HG03139 (cell line): ENCODE measurements at regions not wholly inside any gene's neighbourhood (a gene's known extent, or its start where the extent isn't known, plus 50 kb on each side); places are given as distances from the start of the nearest gene placed in this dataset.

ENCODE experiments used
- ATAC-seq: cut with Tn5 transposase; IDR thresholded peaks from one replicate; pipeline ENCODE4 v1.9.1; 2021; ENCODE audit not compliant: unreplicated experiment

DNA sequence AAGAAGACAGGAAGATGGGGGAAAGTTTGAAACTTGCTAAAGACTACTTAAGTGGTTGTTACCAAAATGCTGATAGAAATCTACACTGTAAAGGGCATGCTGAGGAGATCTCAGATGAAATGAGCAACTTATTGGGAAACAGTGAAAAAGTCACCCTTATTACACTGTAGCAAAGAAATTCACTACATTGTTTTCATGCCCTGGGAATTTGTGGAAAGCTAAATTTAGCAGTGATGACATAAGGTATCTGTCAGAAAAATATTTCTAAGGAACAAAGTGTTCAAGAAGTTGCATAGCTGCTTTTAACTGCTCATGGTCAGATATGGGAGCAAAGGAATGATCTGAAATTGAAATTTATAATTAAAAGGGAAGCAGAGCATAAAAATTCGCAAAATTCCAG lies 702.4 kb upstream of the LRRC4C start:
- no peak for ATAC-seq

DNA sequence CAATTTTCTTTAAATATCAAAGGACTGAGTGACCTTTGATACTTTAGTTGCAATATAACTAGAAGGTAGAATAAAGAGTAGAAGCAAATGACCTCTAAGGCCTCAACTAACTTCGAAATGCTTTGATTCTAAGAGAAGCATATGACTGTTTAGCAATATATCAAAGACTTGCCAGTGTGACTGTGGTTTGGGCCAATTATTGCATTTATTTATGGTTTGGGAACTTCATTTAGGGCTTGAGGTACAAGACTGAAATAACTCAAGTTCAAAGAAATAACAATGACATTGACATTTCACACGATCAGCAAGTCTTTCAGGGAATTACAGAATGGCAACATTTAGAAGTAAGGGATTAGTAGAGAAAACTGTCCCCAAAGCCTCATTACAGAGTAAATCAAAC lies 709.7 kb upstream of the LRRC4C start:
- ATAC-seq, result no peak

DNA sequence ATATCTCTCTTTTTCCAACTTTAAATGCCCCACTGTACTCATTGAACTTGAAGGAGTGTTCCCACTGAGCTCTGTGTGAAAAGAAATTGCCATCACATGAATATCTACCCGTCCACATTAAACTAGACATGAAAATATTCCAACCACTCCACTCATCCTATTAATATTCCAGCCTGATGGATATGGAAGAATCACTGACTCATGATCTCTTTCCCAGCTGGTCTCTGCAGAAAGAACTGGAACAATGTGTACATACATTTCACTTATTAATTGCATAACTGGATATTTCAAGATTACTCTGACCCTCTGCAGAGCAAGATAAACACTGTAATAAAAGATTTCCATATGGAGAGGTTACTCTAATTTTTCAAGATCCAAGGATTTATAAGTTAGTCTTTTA lies 711.1 kb upstream of the LRRC4C start:
- no peak for ATAC-seq

DNA sequence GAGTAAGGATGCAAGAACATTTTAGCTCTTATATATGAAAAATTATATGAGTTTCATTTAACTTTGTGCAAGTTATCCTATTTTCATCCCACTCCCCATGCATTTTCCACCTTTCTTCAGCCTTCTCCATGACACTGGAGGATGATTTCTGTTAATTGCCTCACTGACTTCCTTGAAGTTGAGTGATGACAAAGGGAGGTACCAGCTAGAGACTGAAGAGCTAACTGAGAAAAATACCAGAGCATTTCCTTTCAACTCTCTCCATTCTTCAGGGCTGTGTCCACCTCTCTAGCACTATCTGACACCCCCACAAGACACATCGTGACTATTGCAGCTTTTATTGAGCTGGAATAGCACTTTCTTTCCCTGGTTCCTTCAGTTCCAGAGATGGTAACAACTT lies 711.6 kb upstream of the LRRC4C start:
- no peak for ATAC-seq

DNA sequence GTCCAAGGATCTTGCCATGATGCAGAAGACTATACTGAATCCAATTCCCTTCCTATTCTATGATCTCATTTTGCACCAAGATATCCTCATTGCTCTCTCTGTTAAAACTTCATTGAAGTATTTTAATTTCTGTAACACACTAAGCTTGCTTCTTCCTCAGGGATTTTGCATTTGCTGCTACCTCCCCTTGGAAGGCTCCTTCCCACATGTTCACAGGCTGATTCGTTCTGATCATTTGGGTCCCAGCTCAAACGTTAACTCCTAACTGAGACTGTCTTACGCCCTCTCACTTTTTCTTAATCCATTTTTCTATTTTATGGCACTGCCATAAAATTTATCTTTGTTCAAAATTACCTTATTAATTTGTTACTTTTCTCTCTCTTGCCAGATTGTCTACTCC lies 713.0 kb upstream of the LRRC4C start:
- ATAC-seq, result no peak

- no peak for ATAC-seq
Measured at GRCh38 chr11:42175203-42175602, 715.8 kb upstream of the LRRC4C start.

GRCh38 chr11:42179216-42179615 lies 719.8 kb upstream of the LRRC4C start:
- ATAC-seq, result no peak

DNA sequence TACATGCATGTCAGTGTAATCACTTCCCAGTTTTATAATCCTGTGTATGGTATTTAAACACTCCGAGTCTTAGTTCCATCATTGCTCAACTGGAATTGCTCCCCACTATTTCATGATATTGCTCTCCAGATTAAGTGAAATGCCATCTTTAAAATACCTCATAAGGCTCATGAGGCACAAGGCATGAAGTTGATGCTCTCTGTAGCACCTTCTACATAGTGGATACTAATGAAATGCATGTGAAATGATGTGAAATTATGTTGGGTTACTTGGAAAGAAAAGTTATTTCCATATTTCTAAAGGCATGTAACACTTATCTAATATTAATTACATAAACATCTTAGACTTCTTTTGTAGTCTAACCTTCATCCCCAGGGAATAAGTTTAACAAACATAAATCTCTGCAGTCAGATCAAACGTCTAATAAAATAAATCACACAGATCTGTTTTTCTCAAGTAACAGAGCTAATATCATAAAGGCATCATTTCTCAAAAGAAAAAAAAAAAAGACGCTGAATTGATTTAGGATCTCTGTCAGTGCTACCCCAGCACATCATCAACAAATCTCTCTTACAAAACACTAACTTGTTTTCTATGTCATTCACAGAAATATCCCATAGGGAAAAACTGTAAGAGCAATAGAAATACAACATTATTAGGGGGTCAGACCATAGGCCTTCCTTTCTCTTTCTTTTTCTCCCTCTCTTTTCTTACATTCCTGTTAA lies 736.0 kb upstream of the LRRC4C start:
- ATAC-seq, result no peak

GRCh38 chr11:42200311-42200710 lies 740.9 kb upstream of the LRRC4C start:
- ATAC-seq, result no peak

- no peak for ATAC-seq
Measured at GRCh38 chr11:42201603-42202148, 742.2 kb upstream of the LRRC4C start.

- ATAC-seq, result no peak
Measured at GRCh38 chr11:42205518-42205917, 746.1 kb upstream of the LRRC4C start.

GRCh38 chr11:42225664-42226063 lies 766.2 kb upstream of the LRRC4C start:
- ATAC-seq, result no peak

- no peak for ATAC-seq
Measured at GRCh38 chr11:42232673-42233072, 773.2 kb upstream of the LRRC4C start.

DNA sequence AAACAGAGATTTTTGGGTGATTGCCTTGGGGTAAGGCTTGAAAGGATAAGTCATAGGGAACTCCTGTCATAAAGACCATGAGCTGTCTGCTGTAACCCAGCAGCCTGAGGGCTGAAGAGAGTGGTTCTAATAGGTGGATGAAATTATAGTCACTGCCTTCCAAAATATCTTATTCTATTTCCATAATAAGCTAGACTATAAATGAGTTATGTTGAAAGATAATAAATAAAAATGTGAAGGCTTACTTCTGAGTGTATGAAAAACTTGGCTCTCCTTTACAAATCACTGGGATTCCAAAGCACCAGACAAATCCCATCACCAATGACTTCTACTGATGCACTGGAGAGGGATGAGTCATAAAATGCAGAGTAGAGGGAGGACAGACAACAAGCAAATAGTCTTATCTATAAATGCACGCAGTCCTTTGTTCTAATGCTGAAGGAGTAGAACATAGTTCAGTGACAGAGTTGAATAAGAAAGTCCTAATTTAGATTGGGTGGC lies 775.0 kb upstream of the LRRC4C start:
- ATAC-seq, result no peak

DNA sequence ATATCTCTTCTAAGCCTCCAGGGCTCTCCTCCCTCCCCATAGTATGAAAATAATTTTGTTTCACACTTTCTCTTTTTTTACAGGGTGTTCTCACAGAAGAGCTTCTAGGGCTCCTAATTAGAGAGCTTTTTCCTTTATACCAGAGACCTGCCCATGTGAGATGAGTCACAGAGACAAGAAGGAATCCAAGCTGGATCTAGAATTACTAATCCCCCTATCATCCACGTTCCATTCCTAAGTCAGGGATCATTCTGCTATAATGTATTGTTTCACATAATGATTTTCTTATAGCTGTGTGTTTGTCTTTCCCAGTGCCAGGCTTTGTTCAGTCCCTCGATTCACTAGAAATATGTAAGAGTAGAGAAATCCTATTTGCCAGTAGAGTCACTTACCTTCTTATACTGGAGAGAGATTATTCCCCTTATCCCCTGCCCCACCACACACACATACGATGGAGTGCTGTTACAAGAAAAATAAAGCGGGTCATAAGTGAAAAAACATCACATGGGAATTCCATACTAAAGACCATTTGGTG lies 778.3 kb upstream of the LRRC4C start:
- no peak for ATAC-seq

- ATAC-seq, result no peak
Measured at GRCh38 chr11:42239188-42239587, 779.7 kb upstream of the LRRC4C start.

GRCh38 chr11:42243385-42243784 lies 783.9 kb upstream of the LRRC4C start:
- no peak for ATAC-seq

GRCh38 chr11:42244376-42244775 lies 784.9 kb upstream of the LRRC4C start:
- no peak for ATAC-seq

DNA sequence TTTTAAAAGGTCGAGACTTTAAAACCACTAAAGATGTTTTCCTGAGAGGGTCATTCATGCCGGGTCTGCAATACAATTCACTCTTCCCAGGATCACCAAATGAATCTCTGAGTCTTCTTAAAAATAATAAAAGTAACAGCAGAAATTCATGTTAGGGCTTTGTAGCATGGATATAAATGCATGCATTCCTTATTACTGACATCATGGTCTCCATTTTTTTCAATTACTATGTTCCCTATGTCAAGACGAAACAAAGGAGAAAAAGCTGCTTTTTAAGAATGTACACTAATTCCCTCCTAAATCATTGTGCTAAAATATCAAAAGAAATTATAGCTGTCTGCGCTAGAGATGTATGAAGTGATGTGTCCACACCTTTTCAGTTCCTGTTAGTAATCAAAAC lies 789.9 kb upstream of the LRRC4C start:
- ATAC-seq, result no peak

- no peak for ATAC-seq
Measured at GRCh38 chr11:42249956-42250355, 790.5 kb upstream of the LRRC4C start.

- no peak for ATAC-seq
Measured at GRCh38 chr11:42251984-42252383, 792.5 kb upstream of the LRRC4C start.

DNA sequence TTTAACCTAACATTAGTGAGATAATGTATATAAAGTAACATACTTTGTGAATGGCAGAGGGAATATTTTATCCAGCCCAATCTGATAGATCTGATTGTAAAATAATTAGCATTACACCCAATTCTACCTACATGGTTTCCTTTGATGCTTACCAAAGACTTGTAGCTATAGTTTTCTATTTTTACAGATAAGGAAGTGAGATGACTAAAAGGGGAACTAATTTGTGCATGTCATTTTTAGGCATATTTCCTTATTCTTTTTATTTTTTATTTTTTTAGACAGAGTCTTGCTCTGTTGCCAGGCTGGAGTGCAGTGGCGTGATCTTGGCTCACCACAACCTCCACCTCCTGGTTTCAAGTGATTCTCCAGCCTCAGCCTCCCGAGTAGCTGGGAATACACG lies 793.7 kb upstream of the LRRC4C start:
- no peak for ATAC-seq

DNA sequence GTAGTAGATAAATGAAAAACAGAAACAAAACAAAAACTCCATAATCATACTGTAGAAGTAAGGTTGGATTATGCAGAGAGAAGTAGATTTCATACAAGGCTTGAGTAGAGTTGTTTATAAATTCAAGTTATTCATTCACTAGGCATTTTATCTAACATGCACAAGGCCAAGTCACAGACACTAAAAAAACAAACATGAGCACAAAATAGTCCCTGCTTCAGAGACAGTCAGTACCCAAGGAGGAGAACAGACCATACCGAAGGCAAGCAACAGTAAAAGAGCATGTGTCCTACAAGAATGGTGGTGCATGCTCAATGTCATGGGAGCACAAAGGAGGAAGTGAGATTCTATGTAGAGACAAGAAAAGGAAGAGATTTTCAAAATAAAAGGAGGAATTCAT lies 796.5 kb upstream of the LRRC4C start:
- ATAC-seq, result no peak
